ENCODE measurements at regions not wholly inside any gene's neighbourhood (a gene's known extent, or its start where the extent isn't known, plus 50 kb on each side); places are given as distances from the start of the nearest gene placed in this dataset.

- no peak for DNase-seq (ENCODE audit: low read depth)
Measured at GRCh38 chr15:87167055-87167454, 1087.4 kb downstream of the AGBL1 start.

- no peak for DNase-seq (ENCODE audit: low read depth)
Measured at GRCh38 chr15:87155771-87156170, 1076.1 kb downstream of the AGBL1 start.

- no peak for DNase-seq (ENCODE audit: low read depth)
Measured at GRCh38 chr15:87154761-87155160, 1075.1 kb downstream of the AGBL1 start.

GRCh38 chr15:87151202-87151748, 1071.6 kb downstream of the AGBL1 start:
- DNase-seq (ENCODE audit: low read depth): no peak

GRCh38 chr15:87145696-87146095, 1066.0 kb downstream of the AGBL1 start:
- no peak for DNase-seq (ENCODE audit: low read depth)

- DNase-seq (ENCODE audit: low read depth): no peak
Measured at GRCh38 chr15:87144775-87145174, 1065.1 kb downstream of the AGBL1 start.

- no peak for DNase-seq (ENCODE audit: low read depth)
Measured at GRCh38 chr15:87142096-87142495, 1062.4 kb downstream of the AGBL1 start.

- no peak for DNase-seq (ENCODE audit: low read depth)
Measured at GRCh38 chr15:87135109-87135508, 1055.4 kb downstream of the AGBL1 start.

- DNase-seq (ENCODE audit: low read depth): no peak
Measured at GRCh38 chr15:87133704-87134103, 1054.0 kb downstream of the AGBL1 start.

GRCh38 chr15:87131067-87131466, 1051.4 kb downstream of the AGBL1 start:
- no peak for DNase-seq (ENCODE audit: low read depth)

GRCh38 chr15:87129916-87130315, 1050.2 kb downstream of the AGBL1 start:
- no peak for DNase-seq (ENCODE audit: low read depth)

- no peak for DNase-seq (ENCODE audit: low read depth)
Measured at GRCh38 chr15:87123676-87124382, 1044.2 kb downstream of the AGBL1 start.

GRCh38 chr15:87121336-87121735, 1041.7 kb downstream of the AGBL1 start:
- no peak for DNase-seq (ENCODE audit: low read depth)

GRCh38 chr15:87120555-87120954, 1040.9 kb downstream of the AGBL1 start:
- no peak for DNase-seq (ENCODE audit: low read depth)

- DNase-seq (ENCODE audit: low read depth): no peak
Measured at GRCh38 chr15:87118846-87119245, 1039.2 kb downstream of the AGBL1 start.

GRCh38 chr15:87118435-87118834, 1038.8 kb downstream of the AGBL1 start:
- DNase-seq (ENCODE audit: low read depth): no peak

- DNase-seq (ENCODE audit: low read depth): no peak
Measured at GRCh38 chr15:87115795-87116194, 1036.1 kb downstream of the AGBL1 start.

- no peak for DNase-seq (ENCODE audit: low read depth)
Measured at GRCh38 chr15:87099916-87100315, 1020.2 kb downstream of the AGBL1 start.

- no peak for DNase-seq (ENCODE audit: low read depth)
Measured at GRCh38 chr15:87089551-87089950, 1009.9 kb downstream of the AGBL1 start.

GRCh38 chr15:87083201-87083600, 1003.5 kb downstream of the AGBL1 start:
- no peak for DNase-seq (ENCODE audit: low read depth)

GRCh38 chr15:87082581-87082980, 1002.9 kb downstream of the AGBL1 start:
- DNase-seq (ENCODE audit: low read depth): no peak

GRCh38 chr15:87080547-87080946, 1000.9 kb downstream of the AGBL1 start:
- DNase-seq (ENCODE audit: low read depth): no peak

Data from GM04504 (cell line).